KMS-11 (cell line): ENCODE measurements at regions not wholly inside any gene's neighbourhood (a gene's known extent, or its start where the extent isn't known, plus 50 kb on each side); places are given as distances from the start of the nearest gene placed in this dataset.

Experiments used
- H2AFZ ChIP-seq: fragments of 200-600 bp; sonication (generic); 2 replicates; pipeline ENCODE4 v1.6.1; 2016; ENCODE audit warnings: antibody characterized with exemption, mixed run types, low read depth
- H3K27ac ChIP-seq: fragments of 200-600 bp; sonication (generic); 2 replicates; pipeline ENCODE4 v1.6.1; 2016; ENCODE audit warnings: mild to moderate bottlenecking, mixed run types
- H3K27me3 ChIP-seq: fragments of 200-600 bp; sonication (generic); 2 replicates; pipeline ENCODE4 v1.6.1; 2017; ENCODE audit warnings: mild to moderate bottlenecking, low read depth, mixed run types, moderate library complexity; ENCODE audit not compliant: insufficient read depth
- H3K36me3 ChIP-seq: fragments of 200-600 bp; sonication (generic); 2 replicates; pipeline ENCODE4 v1.6.1; 2017; ENCODE audit warnings: mild to moderate bottlenecking, mixed run types; ENCODE audit not compliant: insufficient read depth
- H3K4me1 ChIP-seq: fragments of 200-600 bp; sonication (generic); 2 replicates; pipeline ENCODE4 v1.6.1; 2016; ENCODE audit warnings: mild to moderate bottlenecking, low read depth, mixed run types; ENCODE audit not compliant: poor library complexity, severe bottlenecking
- H3K4me2 ChIP-seq: fragments of 200-600 bp; sonication (generic); 2 replicates; pipeline ENCODE4 v1.7.0; 2016; ENCODE audit warnings: mild to moderate bottlenecking, mixed run types
- H3K4me3 ChIP-seq: fragments of 200-600 bp; sonication (generic); IDR thresholded peaks from 2 replicates; pipeline ENCODE4 v1.6.1; 2017; ENCODE audit warnings: low read depth, low read length, mixed read lengths; ENCODE audit not compliant: insufficient read depth
- H3K79me2 ChIP-seq: fragments of 200-600 bp; sonication (generic); 2 replicates; pipeline ENCODE4 v1.6.1; 2016; ENCODE audit warnings: low read depth, mixed run types; ENCODE audit not compliant: insufficient read depth
- H3K9ac ChIP-seq: fragments of 200-600 bp; sonication (generic); 2 replicates; pipeline ENCODE4 v1.6.1; 2016; ENCODE audit warnings: mild to moderate bottlenecking, mixed run types
- H4K20me1 ChIP-seq: fragments of 200-600 bp; sonication (generic); 2 replicates; pipeline ENCODE4 v1.6.1; 2016; ENCODE audit warnings: mild to moderate bottlenecking, mixed run types; ENCODE audit not compliant: insufficient read depth
- TF ChIP-seq, protein P1 (sequence below): fragments of 200-600 bp; sonication (generic); conservative IDR thresholded peaks from 2 replicates; pipeline ENCODE4 v1.6.1; 2017; ENCODE audit warnings: low read depth, mild to moderate bottlenecking, antibody characterized with exemption, low read length, moderate library complexity, mixed read lengths

DNA sequence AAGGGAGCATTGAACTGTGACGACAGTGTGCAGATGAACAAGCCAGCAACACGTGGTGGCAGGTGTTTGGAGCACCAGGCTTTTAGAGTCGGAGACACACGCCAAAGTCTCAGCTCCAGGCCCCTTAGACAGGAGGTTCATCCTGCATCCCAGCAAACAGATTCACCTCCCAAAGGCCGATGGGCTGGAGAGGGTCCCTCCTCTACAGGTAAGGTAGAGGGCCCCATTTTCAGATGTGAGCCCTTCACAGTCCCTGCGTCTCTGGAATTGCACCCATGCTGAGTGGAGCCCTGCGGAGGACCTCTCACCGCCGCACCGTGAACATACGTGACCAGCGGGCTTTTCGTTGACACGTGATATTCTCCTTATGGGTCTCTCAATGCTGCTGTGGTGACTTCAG is 109.0 kb upstream of the B3GAT1 start:
- Histone ChIP-seq H3K4me2 (no peak overlapping the region), H3K4me3 (no peak overlapping the region), H2AFZ (no peak overlapping the region), H3K79me2 (no peaks in the 10 kb centered on the region), H3K27ac (no peak overlapping the region), H4K20me1 (no peaks in the 10 kb centered on the region), H3K36me3 (no peaks in the 10 kb centered on the region), H3K27me3 (no peaks in the 10 kb centered on the region), H3K4me1 (no peaks in the 10 kb centered on the region), H3K9ac (no peak overlapping the region)
- TF ChIP-seq, protein P1, sequence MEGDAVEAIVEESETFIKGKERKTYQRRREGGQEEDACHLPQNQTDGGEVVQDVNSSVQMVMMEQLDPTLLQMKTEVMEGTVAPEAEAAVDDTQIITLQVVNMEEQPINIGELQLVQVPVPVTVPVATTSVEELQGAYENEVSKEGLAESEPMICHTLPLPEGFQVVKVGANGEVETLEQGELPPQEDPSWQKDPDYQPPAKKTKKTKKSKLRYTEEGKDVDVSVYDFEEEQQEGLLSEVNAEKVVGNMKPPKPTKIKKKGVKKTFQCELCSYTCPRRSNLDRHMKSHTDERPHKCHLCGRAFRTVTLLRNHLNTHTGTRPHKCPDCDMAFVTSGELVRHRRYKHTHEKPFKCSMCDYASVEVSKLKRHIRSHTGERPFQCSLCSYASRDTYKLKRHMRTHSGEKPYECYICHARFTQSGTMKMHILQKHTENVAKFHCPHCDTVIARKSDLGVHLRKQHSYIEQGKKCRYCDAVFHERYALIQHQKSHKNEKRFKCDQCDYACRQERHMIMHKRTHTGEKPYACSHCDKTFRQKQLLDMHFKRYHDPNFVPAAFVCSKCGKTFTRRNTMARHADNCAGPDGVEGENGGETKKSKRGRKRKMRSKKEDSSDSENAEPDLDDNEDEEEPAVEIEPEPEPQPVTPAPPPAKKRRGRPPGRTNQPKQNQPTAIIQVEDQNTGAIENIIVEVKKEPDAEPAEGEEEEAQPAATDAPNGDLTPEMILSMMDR: no peak

DNA sequence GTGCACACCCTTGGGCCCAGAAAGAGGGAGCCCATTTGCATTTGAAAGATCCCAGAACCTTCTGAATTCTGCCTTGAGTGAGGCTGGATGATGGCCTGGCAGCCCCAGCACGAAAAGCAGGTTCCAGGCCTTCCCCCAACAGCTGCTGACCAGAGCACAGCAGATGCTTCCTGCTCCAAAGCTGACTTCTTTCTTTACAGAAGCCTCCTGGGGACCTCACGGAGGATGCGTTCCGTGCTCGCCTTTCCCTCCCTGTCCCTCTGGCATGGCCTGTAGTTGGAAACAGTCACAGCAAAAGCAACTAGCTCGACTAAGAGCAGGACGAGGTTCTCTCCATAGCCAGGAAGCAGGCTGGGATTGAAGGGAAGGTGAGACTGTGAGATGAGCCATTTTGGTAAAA is 107.7 kb upstream of the B3GAT1 start:
- H3K79me2 ChIP-seq: no peaks in the 10 kb centered on the region
- H3K36me3 ChIP-seq: no peaks in the 10 kb centered on the region
- no peak overlapping the region for H3K4me2 ChIP-seq
- H3K27ac ChIP-seq: no peak overlapping the region
- H3K9ac ChIP-seq: no peak overlapping the region
- no peaks in the 10 kb centered on the region for H4K20me1 ChIP-seq
- no peaks in the 10 kb centered on the region for H3K27me3 ChIP-seq
- H3K4me3 ChIP-seq: no peak overlapping the region
- no peak overlapping the region for H2AFZ ChIP-seq
- no peaks in the 10 kb centered on the region for H3K4me1 ChIP-seq
- TF ChIP-seq, protein P1: no peak

DNA sequence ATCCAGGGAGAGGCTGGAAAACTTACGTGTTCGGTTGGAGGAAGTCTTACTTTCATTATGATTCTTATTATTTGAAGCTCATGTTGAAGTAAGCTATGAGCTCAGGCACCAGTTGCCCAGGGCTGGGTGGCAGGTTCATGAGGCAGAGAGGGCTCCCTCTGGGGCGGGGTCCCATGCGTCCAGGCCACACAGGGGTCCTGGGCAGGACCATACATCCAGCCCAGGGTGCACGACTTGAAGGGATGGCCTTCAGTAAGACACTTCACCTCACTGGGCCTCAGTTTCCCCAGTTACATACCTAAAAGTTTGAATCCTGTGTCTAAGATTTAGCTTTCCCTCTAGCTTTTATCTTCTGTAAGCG is 107.3 kb upstream of the B3GAT1 start:
- TF ChIP-seq, protein P1: no peak
- Histone ChIP-seq H3K36me3 (no peaks in the 10 kb centered on the region), H3K27me3 (no peaks in the 10 kb centered on the region), H3K4me2 (no peak overlapping the region), H3K4me3 (no peak overlapping the region), H3K27ac (no peak overlapping the region), H4K20me1 (no peaks in the 10 kb centered on the region), H3K9ac (no peak overlapping the region), H3K79me2 (no peaks in the 10 kb centered on the region), H3K4me1 (no peaks in the 10 kb centered on the region), H2AFZ (no peak overlapping the region)

DNA sequence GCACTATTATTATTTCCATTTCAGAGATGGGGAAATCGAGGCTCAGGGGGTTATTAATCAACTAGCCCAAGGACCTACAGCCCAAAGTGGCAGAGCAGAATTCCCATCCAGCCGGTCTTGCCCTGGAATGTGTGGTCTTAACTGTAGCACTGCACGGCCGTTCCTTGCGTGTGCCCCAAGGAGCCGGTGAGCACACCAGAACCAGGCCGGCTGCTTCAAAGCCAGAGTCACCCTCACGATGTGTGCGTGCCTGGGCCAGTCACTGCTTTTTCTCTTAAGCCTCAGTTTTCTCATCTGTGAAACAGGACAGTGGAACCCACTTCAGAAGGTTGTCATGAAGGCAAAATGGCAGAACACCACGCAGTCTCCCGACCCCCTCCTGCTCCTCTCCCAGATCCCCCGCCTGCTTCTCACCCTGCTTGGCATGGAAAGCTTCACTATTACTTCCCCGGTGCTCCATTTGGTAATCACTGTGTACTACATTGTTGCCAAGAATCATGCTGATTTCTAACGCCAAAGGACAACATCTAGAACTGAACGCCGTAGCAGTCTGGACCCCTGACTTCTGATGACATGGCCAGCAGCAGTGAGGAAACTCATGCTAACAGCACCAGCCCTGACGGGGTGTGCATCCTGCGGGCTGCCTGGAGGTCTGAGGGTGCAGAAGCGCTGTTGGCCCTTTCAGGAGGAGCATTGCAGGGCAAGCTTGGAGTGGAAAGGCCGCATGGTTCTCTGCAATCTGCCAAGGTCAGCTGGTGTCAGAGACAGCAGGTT is 106.8 kb upstream of the B3GAT1 start:
- Histone ChIP-seq H3K9ac (no peak overlapping the region), H3K4me2 (no peak overlapping the region), H4K20me1 (no peaks in the 10 kb centered on the region), H3K79me2 (no peaks in the 10 kb centered on the region), H3K4me3 (no peak overlapping the region), H2AFZ (no peak overlapping the region), H3K36me3 (no peaks in the 10 kb centered on the region), H3K27ac (no peak overlapping the region), H3K27me3 (no peaks in the 10 kb centered on the region), H3K4me1 (no peaks in the 10 kb centered on the region)
- TF ChIP-seq, protein P1: no peak
